ENCODE measurements at regions not wholly inside any gene's neighbourhood (a gene's known extent, or its start where the extent isn't known, plus 50 kb on each side); places are given as distances from the start of the nearest gene placed in this dataset.

DNA sequence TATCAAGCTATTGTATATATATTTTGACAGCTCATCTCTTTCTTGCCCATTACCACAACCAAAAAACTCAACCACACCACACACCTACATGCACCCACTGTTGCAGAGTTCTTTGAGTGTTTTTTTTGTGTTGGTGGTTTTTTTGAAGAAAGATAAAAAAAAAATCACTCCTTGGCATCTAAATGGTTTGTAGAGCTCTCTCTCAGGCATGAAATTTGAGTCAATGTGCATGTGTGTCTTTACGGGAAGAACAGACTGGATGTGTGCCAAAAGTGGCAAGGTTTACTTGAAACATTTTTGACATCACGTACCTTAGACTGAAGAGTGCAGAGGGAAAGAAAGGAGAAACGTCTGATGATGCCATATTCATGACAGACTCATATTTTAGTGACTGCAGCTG, 154.2 kb downstream of the FHIP1A start:
- TF ChIP-seq CTCF (IDR thresholded peaks at IDR 0.05) (no peak), POLR2A (IDR thresholded peaks at IDR 0.05) (no peak)
